ENCODE measurements at regions not wholly inside any gene's neighbourhood (a gene's known extent, or its start where the extent isn't known, plus 50 kb on each side); places are given as distances from the start of the nearest gene placed in this dataset.

GRCh38 chr3:27573780-27574437 is 89.7 kb upstream of the SLC4A7 start:
- Histone ChIP-seq H3T11ph (ENCODE audit: low read length) (no peak overlapping the region), H3K27ac (ENCODE audit: insufficient read length, low read depth, low read length) (no peak overlapping the region), H3K14ac (ENCODE audit: insufficient read depth, low read length) (no peak overlapping the region), H3K4me2 (ENCODE audit: insufficient read depth, insufficient read length, low read length) (no peak overlapping the region), H3K23me2 (ENCODE audit: insufficient read length, low read depth, low read length, poor library complexity, severe bottlenecking) (no peaks in the 10 kb centered on the region), H2BK12ac (ENCODE audit: insufficient read length, low read depth, low read length) (no peak overlapping the region), H4K5ac (ENCODE audit: insufficient read length, low read depth, low read length) (no peak overlapping the region), H3K79me2 (ENCODE audit: insufficient read depth, low read length) (no peaks in the 10 kb centered on the region), H3K4ac (ENCODE audit: low read depth, low read length) (no peak overlapping the region), H4K8ac (replicated peaks; ENCODE audit: insufficient read length, low read depth, low read length) (no peak overlapping the region), H3K9ac (ENCODE audit: extremely low read depth, insufficient read length, low read length) (no peak overlapping the region), H4K20me1 (ENCODE audit: control insufficient read depth, insufficient read depth, insufficient read length) (no peaks in the 10 kb centered on the region), H2BK5ac (ENCODE audit: insufficient read length, low read length) (no peak overlapping the region), H3K56ac (ENCODE audit: insufficient read length, low read depth, low read length) (no peak overlapping the region), H2AK5ac (ENCODE audit: insufficient read length, low read length) (no peak overlapping the region), H3K27me3 (ENCODE audit: insufficient read depth, low read length) (no peaks in the 10 kb centered on the region), H3K9me3 (ENCODE audit: control insufficient read depth, low read depth, low read length) (no peaks in the 10 kb centered on the region), H3K4me1 (ENCODE audit: insufficient read depth, low read length) (peaks cover 3% of the 10 kb centered on the region), H3K18ac (ENCODE audit: insufficient read length, low read depth, low read length) (no peak overlapping the region), H3K79me1 (ENCODE audit: insufficient read depth, low read depth, low read length, poor library complexity, severe bottlenecking) (no peaks in the 10 kb centered on the region), H4K91ac (ENCODE audit: insufficient read length, low read depth, low read length) (no peak overlapping the region), H2BK120ac (ENCODE audit: low read depth, low read length, poor library complexity, severe bottlenecking) (no peak overlapping the region), H3K23ac (ENCODE audit: insufficient read length, low read depth, low read length) (no peak overlapping the region), H2BK15ac (ENCODE audit: low read depth, low read length) (no peak overlapping the region), H2AFZ (ENCODE audit: low read length) (no peak overlapping the region), H2BK20ac (ENCODE audit: low read depth, low read length, poor library complexity, severe bottlenecking) (no peak overlapping the region)
- H3K36me3 Mint-ChIP-seq (ENCODE audit: insufficient read depth in 1 of 3, low read depth in 3 of 3): no peaks in the 10 kb centered on the region
- H3K27me3 Mint-ChIP-seq (ENCODE audit: low read depth): no peaks in the 10 kb centered on the region
- no peak for TF ChIP-seq CTCF (conservative IDR thresholded peaks at IDR 0.05)
- H3K27ac Mint-ChIP-seq: no peak overlapping the region
- H3K9me3 Mint-ChIP-seq: no peaks in the 10 kb centered on the region
- WGBS (ENCODE audit: extremely low coverage, insufficient read length, low lambda C conversion rate): no CpG with 5 or more reads among the region's 5 CpGs
- DNase-seq: no peak
- H3K4me3 Mint-ChIP-seq: no peak overlapping the region
- H3K4me1 Mint-ChIP-seq: peaks cover 11 to 14% of the 10 kb centered on the region in 2 experiments
